ENCODE measurements at regions not wholly inside any gene's neighbourhood (a gene's known extent, or its start where the extent isn't known, plus 50 kb on each side); places are given as distances from the start of the nearest gene placed in this dataset.

- no CpG with 5 or more reads among the region's 23 CpGs for WGBS (ENCODE audit: insufficient coverage, insufficient read length)
- Histone ChIP-seq H3K4me1 (ENCODE audit: control insufficient read depth, insufficient read depth, low read length) (no peaks in the 10 kb centered on the region), H3K27ac (ENCODE audit: low read length) (no peak overlapping the region), H3K9me3 (ENCODE audit: control insufficient read depth, insufficient read depth, low read length) (no peaks in the 10 kb centered on the region), H3K36me3 (ENCODE audit: control insufficient read depth, insufficient read depth, low read length) (no peaks in the 10 kb centered on the region), H3K4me3 (ENCODE audit: low read length) (no peak overlapping the region), H3K27me3 (ENCODE audit: control insufficient read depth, insufficient read depth, low read length) (no peaks in the 10 kb centered on the region)
- DNase-seq (ENCODE audit: low read depth, low spot score), result no peak
These were observed 422.0 kb downstream of the GALR1 start for GRCh38 chr18:77671456-77672167.

GRCh38 chr18:77676910-77677309, 427.3 kb downstream of the GALR1 start:
- Histone ChIP-seq H3K27me3 (ENCODE audit: control insufficient read depth, insufficient read depth, low read length) (no peaks in the 10 kb centered on the region), H3K4me1 (ENCODE audit: control insufficient read depth, insufficient read depth, low read length) (no peaks in the 10 kb centered on the region), H3K27ac (ENCODE audit: low read length) (no peak overlapping the region), H3K36me3 (ENCODE audit: control insufficient read depth, insufficient read depth, low read length) (no peaks in the 10 kb centered on the region), H3K4me3 (ENCODE audit: low read length) (no peak overlapping the region), H3K9me3 (ENCODE audit: control insufficient read depth, insufficient read depth, low read length) (no peaks in the 10 kb centered on the region)
- no CpG with 5 or more reads among the region's 10 CpGs for WGBS (ENCODE audit: insufficient coverage, insufficient read length)
- DNase-seq (ENCODE audit: low read depth, low spot score), result no peak

- DNase-seq (ENCODE audit: low read depth, low spot score), result no peak
- no peaks in the 10 kb centered on the region for H3K27me3 ChIP-seq (ENCODE audit: control insufficient read depth, insufficient read depth, low read length)
- no peak overlapping the region for H3K27ac ChIP-seq (ENCODE audit: low read length)
- WGBS (ENCODE audit: insufficient coverage, insufficient read length), result no CpG with 5 or more reads among the region's 6 CpGs
- H3K9me3 ChIP-seq (ENCODE audit: control insufficient read depth, insufficient read depth, low read length), result no peaks in the 10 kb centered on the region
- H3K36me3 ChIP-seq (ENCODE audit: control insufficient read depth, insufficient read depth, low read length), result no peaks in the 10 kb centered on the region
- H3K4me3 ChIP-seq (ENCODE audit: low read length), result no peak overlapping the region
- no peaks in the 10 kb centered on the region for H3K4me1 ChIP-seq (ENCODE audit: control insufficient read depth, insufficient read depth, low read length)
These were observed 427.9 kb downstream of the GALR1 start for GRCh38 chr18:77677536-77677935.

GRCh38 chr18:77679869-77680268, 430.2 kb downstream of the GALR1 start:
- Histone ChIP-seq H3K9me3 (ENCODE audit: control insufficient read depth, insufficient read depth, low read length) (no peaks in the 10 kb centered on the region), H3K36me3 (ENCODE audit: control insufficient read depth, insufficient read depth, low read length) (no peaks in the 10 kb centered on the region), H3K27ac (ENCODE audit: low read length) (no peak overlapping the region), H3K27me3 (ENCODE audit: control insufficient read depth, insufficient read depth, low read length) (no peaks in the 10 kb centered on the region), H3K4me3 (ENCODE audit: low read length) (no peak overlapping the region), H3K4me1 (ENCODE audit: control insufficient read depth, insufficient read depth, low read length) (no peaks in the 10 kb centered on the region)
- DNase-seq (ENCODE audit: low read depth, low spot score), result no peak
- WGBS (ENCODE audit: insufficient coverage, insufficient read length), result no CpG with 5 or more reads among the region's 3 CpGs

GRCh38 chr18:77700051-77700450, 450.4 kb downstream of the GALR1 start:
- WGBS (ENCODE audit: insufficient coverage, insufficient read length), result no CpG with 5 or more reads among the region's 6 CpGs
- DNase-seq (ENCODE audit: low read depth, low spot score), result no peak
- H3K27ac ChIP-seq (ENCODE audit: low read length), result no peak overlapping the region
- H3K9me3 ChIP-seq (ENCODE audit: control insufficient read depth, insufficient read depth, low read length), result no peaks in the 10 kb centered on the region
- H3K36me3 ChIP-seq (ENCODE audit: control insufficient read depth, insufficient read depth, low read length), result no peaks in the 10 kb centered on the region
- no peaks in the 10 kb centered on the region for H3K27me3 ChIP-seq (ENCODE audit: control insufficient read depth, insufficient read depth, low read length)
- H3K4me1 ChIP-seq (ENCODE audit: control insufficient read depth, insufficient read depth, low read length), result no peaks in the 10 kb centered on the region
- no peak overlapping the region for H3K4me3 ChIP-seq (ENCODE audit: low read length)

GRCh38 chr18:77701977-77702376, 452.3 kb downstream of the GALR1 start:
- Histone ChIP-seq H3K36me3 (ENCODE audit: control insufficient read depth, insufficient read depth, low read length) (no peaks in the 10 kb centered on the region), H3K27ac (ENCODE audit: low read length) (no peak overlapping the region), H3K4me3 (ENCODE audit: low read length) (no peak overlapping the region), H3K9me3 (ENCODE audit: control insufficient read depth, insufficient read depth, low read length) (no peaks in the 10 kb centered on the region), H3K4me1 (ENCODE audit: control insufficient read depth, insufficient read depth, low read length) (no peaks in the 10 kb centered on the region), H3K27me3 (ENCODE audit: control insufficient read depth, insufficient read depth, low read length) (no peaks in the 10 kb centered on the region)
- no peak for DNase-seq (ENCODE audit: low read depth, low spot score)
- no CpG with 5 or more reads among the region's 1 CpG for WGBS (ENCODE audit: insufficient coverage, insufficient read length)

- no peaks in the 10 kb centered on the region for H3K27me3 ChIP-seq (ENCODE audit: control insufficient read depth, insufficient read depth, low read length)
- H3K9me3 ChIP-seq (ENCODE audit: control insufficient read depth, insufficient read depth, low read length), result no peaks in the 10 kb centered on the region
- peak; percentile 20 for DNase-seq (ENCODE audit: low read depth, low spot score)
- no CpG with 5 or more reads among the region's 4 CpGs for WGBS (ENCODE audit: insufficient coverage, insufficient read length)
- H3K4me3 ChIP-seq (ENCODE audit: low read length), result no peak overlapping the region
- H3K4me1 ChIP-seq (ENCODE audit: control insufficient read depth, insufficient read depth, low read length), result no peaks in the 10 kb centered on the region
- no peak overlapping the region for H3K27ac ChIP-seq (ENCODE audit: low read length)
- H3K36me3 ChIP-seq (ENCODE audit: control insufficient read depth, insufficient read depth, low read length), result no peaks in the 10 kb centered on the region
These were observed 453.0 kb downstream of the GALR1 start for GRCh38 chr18:77702686-77703085.

GRCh38 chr18:77705301-77705700, 455.7 kb downstream of the GALR1 start:
- H3K27me3 ChIP-seq (ENCODE audit: control insufficient read depth, insufficient read depth, low read length), result no peaks in the 10 kb centered on the region
- H3K27ac ChIP-seq (ENCODE audit: low read length), result no peak overlapping the region
- no CpG with 5 or more reads among the region's 2 CpGs for WGBS (ENCODE audit: insufficient coverage, insufficient read length)
- DNase-seq (ENCODE audit: low read depth, low spot score), result no peak
- H3K9me3 ChIP-seq (ENCODE audit: control insufficient read depth, insufficient read depth, low read length), result no peaks in the 10 kb centered on the region
- H3K36me3 ChIP-seq (ENCODE audit: control insufficient read depth, insufficient read depth, low read length), result no peaks in the 10 kb centered on the region
- H3K4me3 ChIP-seq (ENCODE audit: low read length), result no peak overlapping the region
- no peaks in the 10 kb centered on the region for H3K4me1 ChIP-seq (ENCODE audit: control insufficient read depth, insufficient read depth, low read length)

- H3K4me3 ChIP-seq (ENCODE audit: low read length), result no peak overlapping the region
- no peaks in the 10 kb centered on the region for H3K27me3 ChIP-seq (ENCODE audit: control insufficient read depth, insufficient read depth, low read length)
- WGBS (ENCODE audit: insufficient coverage, insufficient read length), result no CpG with 5 or more reads among the region's 4 CpGs
- no peaks in the 10 kb centered on the region for H3K36me3 ChIP-seq (ENCODE audit: control insufficient read depth, insufficient read depth, low read length)
- no peak for DNase-seq (ENCODE audit: low read depth, low spot score)
- H3K9me3 ChIP-seq (ENCODE audit: control insufficient read depth, insufficient read depth, low read length), result no peaks in the 10 kb centered on the region
- H3K27ac ChIP-seq (ENCODE audit: low read length), result no peak overlapping the region
- H3K4me1 ChIP-seq (ENCODE audit: control insufficient read depth, insufficient read depth, low read length), result no peaks in the 10 kb centered on the region
These were observed 459.3 kb downstream of the GALR1 start for GRCh38 chr18:77708826-77709506.

GRCh38 chr18:77711096-77711495, 461.4 kb downstream of the GALR1 start:
- Histone ChIP-seq H3K4me1 (ENCODE audit: control insufficient read depth, insufficient read depth, low read length) (no peaks in the 10 kb centered on the region), H3K9me3 (ENCODE audit: control insufficient read depth, insufficient read depth, low read length) (no peaks in the 10 kb centered on the region), H3K27ac (ENCODE audit: low read length) (no peak overlapping the region), H3K27me3 (ENCODE audit: control insufficient read depth, insufficient read depth, low read length) (no peaks in the 10 kb centered on the region), H3K36me3 (ENCODE audit: control insufficient read depth, insufficient read depth, low read length) (no peaks in the 10 kb centered on the region), H3K4me3 (ENCODE audit: low read length) (no peak overlapping the region)
- no peak for DNase-seq (ENCODE audit: low read depth, low spot score)
- no CpG with 5 or more reads among the region's 3 CpGs for WGBS (ENCODE audit: insufficient coverage, insufficient read length)

GRCh38 chr18:77714716-77715115, 465.1 kb downstream of the GALR1 start:
- Histone ChIP-seq H3K27ac (ENCODE audit: low read length) (no peak overlapping the region), H3K4me3 (ENCODE audit: low read length) (no peak overlapping the region), H3K36me3 (ENCODE audit: control insufficient read depth, insufficient read depth, low read length) (no peaks in the 10 kb centered on the region), H3K9me3 (ENCODE audit: control insufficient read depth, insufficient read depth, low read length) (no peaks in the 10 kb centered on the region), H3K27me3 (ENCODE audit: control insufficient read depth, insufficient read depth, low read length) (no peaks in the 10 kb centered on the region), H3K4me1 (ENCODE audit: control insufficient read depth, insufficient read depth, low read length) (no peaks in the 10 kb centered on the region)
- no peak for DNase-seq (ENCODE audit: low read depth, low spot score)
- WGBS (ENCODE audit: insufficient coverage, insufficient read length), result no CpG with 5 or more reads among the region's 8 CpGs
